Globus pallidus (tissue), 1 donor: ENCODE measurements at regions not wholly inside any gene's neighbourhood (a gene's known extent, or its start where the extent isn't known, plus 50 kb on each side); places are given as distances from the start of the nearest gene placed in this dataset.
"Not testable (repeated sequence)": the region's sequence is repeated elsewhere in the genome, so short reads cannot be mapped to it uniquely, and the experiment has no call there.

Experiments used
- DNase-seq: peaks from one replicate; pipeline ENCODE4 v3.0.0-alpha.2; 2015; ENCODE audit warnings: low spot score

- no peak for DNase-seq
These were observed 156.1 kb downstream of the SLC38A4 start for GRCh38 chr12:46669720-46670119.

DNA sequence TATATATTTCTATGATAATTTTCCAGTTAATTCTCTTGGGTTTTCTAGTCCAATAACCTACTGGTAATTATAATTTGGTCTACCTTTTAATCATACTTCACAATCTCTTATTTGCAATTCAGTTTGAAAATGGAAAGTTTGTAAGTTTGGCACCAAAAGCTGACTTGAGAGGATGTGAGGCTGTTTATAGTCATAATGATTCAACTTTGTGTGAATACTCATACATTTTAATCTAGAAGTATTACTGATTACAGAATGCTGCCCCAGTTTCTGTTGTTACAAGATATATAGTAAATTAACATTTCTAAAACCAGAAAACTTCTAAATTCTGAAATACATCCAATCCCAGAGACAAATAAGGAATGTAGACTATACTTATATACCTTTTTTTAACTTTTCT, 158.2 kb downstream of the SLC38A4 start:
- DNase-seq = no peak

GRCh38 chr12:46664761-46665287, 161.0 kb downstream of the SLC38A4 start:
- DNase-seq = no peak

- DNase-seq = no peak
These were observed 162.5 kb downstream of the SLC38A4 start for GRCh38 chr12:46663318-46663717.

- peak; percentile 74 for DNase-seq
These were observed 164.5 kb downstream of the SLC38A4 start for GRCh38 chr12:46661110-46661845.

DNA sequence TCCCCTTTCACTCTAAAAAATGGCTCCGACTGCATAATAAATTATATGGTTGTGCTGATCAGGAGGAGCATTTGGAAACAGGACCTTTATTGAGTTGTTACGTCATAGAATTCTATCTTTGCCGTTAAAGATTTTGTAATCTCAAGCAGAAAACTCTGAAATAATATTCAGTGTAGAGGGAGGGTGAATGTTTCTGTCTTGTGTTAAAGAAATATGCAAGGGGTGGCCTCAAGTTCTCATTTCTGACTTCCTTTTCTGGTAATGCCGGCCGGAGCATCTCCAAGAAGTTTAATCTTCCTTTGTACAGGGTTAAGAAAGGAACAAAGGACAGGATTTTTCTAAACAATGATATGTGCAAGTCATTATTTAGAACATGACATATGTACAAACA, 165.1 kb downstream of the SLC38A4 start:
- no peak for DNase-seq

DNA sequence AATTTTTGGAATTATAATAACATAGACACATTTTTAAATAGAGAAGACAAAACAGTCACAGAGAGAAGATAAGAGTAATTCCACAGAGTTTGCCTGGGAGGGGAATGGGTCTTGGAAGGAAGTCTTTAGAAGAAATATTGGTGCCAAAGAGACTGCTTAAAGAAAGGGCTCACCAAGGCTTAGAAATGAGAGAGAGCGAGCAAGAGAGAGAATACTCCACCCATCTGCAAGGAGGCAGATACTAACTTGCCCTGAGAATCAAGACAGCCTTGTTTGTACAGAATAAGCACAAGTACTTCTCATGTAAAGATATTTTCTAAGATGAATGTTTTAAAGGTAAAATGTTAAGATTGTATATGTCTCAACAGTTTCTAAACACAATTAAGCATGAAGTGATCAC, 165.5 kb downstream of the SLC38A4 start:
- no peak for DNase-seq

DNA sequence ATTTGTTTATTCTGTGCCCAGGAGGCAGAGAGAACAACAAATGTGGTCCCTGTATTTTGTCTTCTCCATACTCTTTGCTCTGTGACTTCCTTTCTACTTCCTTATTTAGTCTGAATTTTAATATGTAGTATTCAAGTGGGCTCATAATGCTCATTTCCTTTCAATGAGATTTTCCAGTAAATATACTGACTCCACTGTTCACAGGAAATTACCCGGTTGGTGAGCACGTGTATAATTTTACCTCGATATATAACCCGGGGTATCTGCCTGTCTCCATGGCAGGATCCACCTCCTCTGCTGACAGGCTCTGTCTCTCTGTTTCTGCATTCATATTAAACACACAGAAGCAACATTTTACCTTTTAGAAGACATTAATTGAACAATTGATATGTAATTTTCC, 166.0 kb downstream of the SLC38A4 start:
- no peak for DNase-seq

DNA sequence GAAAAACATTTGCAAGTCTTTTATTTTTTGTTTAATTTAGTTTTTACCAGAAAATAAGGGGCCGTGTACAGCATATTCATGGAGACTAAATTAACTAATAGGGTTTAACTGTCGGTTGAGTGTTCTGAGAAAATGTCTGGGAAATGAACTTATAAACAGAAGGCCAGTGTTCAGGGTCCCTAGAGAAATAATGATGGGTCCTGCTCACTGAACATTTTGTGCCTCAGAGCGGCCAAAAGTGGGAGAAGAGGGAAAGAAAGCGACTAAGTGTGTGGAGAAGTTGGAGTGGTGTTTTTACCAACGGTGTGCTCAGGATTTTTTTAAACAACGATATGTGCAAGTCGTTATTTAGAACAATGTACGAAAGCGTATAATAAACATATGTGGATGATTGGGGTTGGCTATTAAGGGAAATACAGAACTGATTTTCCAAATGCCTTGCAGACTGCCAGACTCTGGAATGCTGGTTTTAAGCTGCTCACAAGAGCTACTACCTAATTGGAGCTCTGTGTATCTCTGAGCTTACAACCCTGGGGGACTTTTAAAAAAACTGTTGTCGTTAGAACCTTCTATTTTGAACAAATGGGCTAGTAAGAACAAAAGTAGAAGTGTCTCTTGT, 166.7 kb downstream of the SLC38A4 start:
- peak; percentile 18 for DNase-seq

DNA sequence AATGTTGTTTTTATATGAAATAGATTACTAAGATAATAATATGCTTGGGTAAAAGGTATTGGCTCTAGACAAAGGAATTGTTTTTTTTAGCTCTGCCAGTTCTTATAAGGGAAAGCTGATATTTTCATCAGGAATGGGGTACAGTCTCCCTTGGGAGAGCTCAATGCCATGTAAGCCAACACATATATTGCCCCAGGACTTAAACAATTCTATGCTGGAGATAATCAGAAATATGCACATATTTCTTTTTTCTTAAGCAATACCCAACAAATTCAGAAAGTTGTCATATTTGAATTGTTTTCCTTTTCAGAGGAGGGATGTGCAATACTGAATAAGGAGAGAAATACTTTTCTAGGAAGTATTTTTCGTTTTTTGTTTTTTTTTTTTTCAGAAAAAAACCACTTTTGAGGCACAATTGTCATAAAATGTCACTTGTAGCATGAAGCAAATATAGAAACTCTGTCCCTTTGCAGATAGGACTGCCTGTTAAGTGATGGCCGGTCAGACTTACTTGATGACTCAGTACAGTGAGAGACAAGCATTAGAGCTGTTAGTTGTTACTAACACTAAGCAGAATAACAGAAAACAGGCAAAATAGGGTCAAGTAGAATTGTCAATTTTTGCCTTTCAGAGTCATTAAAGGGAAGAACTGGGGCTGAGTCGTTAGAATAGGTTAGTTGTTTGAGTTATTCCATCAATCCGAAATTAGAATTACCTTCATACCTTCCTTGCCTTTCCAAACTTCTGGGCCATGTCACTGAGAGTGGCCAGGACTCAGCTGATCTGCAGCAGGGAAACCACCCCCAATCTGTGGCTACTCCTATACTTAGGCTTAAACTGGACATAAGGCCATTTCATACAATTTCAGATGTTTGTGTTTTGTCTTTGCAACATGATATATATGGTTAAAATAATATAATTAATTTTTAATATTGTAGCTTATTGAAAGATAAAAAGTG, 168.1 kb downstream of the SLC38A4 start:
- no peak for DNase-seq

DNA sequence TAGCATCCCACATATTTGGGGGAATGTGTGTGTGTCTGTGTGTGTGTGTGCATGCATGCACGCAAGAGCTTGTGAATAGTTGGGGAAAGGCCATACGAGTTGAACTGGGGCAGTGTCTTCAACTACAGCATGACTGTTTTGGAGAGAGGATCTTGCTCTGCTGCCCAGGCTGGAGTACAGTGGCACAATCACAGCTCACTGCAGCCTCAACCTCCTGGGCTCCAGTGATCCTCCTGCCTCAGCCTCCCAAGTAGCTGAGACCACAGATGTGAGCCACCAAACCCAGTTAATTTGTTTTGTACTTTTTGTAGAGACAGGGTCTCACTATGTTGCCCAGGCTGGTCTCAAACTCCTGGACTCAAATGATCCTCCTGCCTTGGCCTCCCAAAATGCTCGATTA, 169.8 kb downstream of the SLC38A4 start:
- not testable (repeated sequence) for DNase-seq

DNA sequence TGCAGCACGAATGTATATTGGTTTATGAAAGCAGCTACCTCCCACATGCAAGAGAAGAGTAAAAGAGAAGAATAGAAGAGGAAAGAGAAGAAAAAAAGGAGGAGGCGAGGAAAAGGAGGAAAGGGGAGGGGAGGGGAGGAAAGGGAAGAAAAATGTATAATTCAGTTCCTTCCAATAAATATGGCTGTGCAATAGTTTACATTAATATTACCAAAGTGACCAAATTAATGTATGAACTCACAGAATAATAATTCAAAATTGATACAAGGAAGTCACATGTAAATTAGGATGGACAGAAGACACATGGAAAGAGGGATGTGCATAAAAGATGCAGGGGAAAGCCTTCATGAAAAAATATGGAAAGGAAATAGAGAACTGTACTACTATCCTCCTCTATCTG, 172.5 kb downstream of the SLC38A4 start:
- DNase-seq = no peak

DNA sequence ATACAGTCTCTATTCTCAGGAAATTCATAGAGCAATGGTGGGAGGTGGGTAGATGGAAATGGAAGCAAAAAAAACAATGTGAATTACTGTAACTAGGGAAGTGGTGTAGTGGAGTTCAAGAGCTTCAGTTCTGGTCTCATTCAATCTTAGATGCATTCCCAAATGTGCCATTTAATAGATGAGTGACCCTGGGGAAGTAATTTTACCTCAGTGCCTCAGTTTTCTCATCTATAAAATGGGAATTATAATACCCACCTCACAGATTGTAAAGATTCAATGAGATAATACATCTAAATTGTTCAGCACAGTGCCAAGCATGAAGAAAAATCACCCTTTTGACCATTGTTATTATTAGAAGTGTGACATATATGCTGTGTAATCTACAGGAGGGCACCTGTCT, 173.1 kb downstream of the SLC38A4 start:
- no peak for DNase-seq

- no peak for DNase-seq
These were observed 175.1 kb downstream of the SLC38A4 start for GRCh38 chr12:46650688-46651087.

- no peak for DNase-seq
These were observed 176.4 kb downstream of the SLC38A4 start for GRCh38 chr12:46649433-46649832.

- DNase-seq = no peak
These were observed 178.8 kb downstream of the SLC38A4 start for GRCh38 chr12:46647034-46647433.

DNA sequence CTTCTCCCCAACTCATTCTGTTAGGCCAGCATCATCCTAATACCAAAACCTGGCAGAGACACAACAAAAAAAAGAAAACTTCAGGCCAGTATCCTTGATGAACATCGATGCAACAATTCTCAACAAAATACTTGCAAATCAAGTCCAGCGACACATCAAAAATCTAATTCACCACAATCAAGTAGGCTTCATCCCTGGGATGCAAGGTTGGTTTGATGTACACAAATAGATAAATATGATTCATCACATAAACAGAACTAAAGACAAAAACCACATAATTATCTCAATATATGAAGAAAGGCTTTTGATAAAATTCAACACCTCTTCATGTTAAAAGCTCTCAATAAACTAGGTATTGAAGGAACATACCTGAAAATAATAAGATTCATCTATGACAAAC, 184.1 kb downstream of the SLC38A4 start:
- not testable (repeated sequence) for DNase-seq

DNA sequence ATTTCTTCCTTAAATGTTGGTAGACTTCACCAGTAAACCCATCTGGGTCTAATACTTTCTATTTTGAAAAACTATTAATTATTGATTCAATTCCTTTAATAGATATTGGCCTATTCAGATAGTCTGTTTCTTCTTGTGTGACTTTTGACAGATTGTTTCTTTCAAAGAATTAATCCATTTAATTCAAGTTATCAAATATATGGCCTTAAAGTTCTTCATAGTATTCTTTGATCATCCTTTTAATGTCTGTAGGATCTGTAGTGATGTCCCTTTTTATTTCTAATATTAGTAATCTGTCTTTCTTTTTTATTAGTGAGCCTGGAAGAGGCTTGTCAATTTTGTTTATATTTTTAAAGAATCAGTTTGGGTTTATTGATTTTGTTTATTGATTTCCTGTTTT, 190.0 kb downstream of the SLC38A4 start:
- DNase-seq = no peak

- DNase-seq = no peak
These were observed 196.2 kb downstream of the SLC38A4 start for GRCh38 chr12:46629331-46630229.

GRCh38 chr12:46628176-46628575, 197.6 kb downstream of the SLC38A4 start:
- no peak for DNase-seq

- DNase-seq = no peak
These were observed 198.1 kb downstream of the SLC38A4 start for GRCh38 chr12:46627686-46628085.
